ENCODE measurements at regions not wholly inside any gene's neighbourhood (a gene's known extent, or its start where the extent isn't known, plus 50 kb on each side); places are given as distances from the start of the nearest gene placed in this dataset.

DNA sequence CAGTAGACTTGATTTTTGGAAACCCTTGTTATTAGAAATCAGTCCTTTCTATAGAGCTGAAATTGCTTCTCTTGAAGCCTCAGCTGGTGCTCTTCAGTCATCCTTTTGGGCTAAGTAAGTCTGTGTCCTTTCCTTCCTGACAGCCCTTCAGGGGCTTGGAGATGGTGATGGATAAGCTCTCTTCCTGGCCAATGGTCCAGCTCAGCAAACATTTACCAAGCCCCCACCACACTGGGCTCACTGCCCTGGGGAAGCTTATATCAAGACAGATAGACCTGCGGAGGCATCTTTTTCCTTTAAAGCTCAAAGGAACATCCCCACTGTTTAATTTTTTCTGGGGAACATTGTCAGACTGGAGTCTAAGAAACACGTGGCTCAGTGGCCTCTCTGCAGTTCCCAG lies 139.6 kb downstream of the HAPSTR1 start:
- H3K27ac ChIP-seq (ENCODE audit: low read depth, low read length) = no peak overlapping the region
- no peaks in the 10 kb centered on the region for H3F3A ChIP-seq (ENCODE audit: control insufficient read depth, insufficient read depth)
- no peaks in the 10 kb centered on the region for H3K27me3 ChIP-seq (ENCODE audit: control insufficient read depth, low read length)
- H3K9me2 ChIP-seq (replicated peaks; ENCODE audit: control insufficient read depth, low read length) = no peaks in the 10 kb centered on the region
- H3K9me3 ChIP-seq (ENCODE audit: control insufficient read depth, insufficient read depth, low read length) = no peaks in the 10 kb centered on the region
- H3K4me3 ChIP-seq (ENCODE audit: low read length) = no peak overlapping the region
- TF ChIP-seq EZH2phosphoT487 (IDR thresholded peaks at IDR 0.05; ENCODE audit: borderline replicate concordance, low read length) = no peak
- TF ChIP-seq, protein P1, sequence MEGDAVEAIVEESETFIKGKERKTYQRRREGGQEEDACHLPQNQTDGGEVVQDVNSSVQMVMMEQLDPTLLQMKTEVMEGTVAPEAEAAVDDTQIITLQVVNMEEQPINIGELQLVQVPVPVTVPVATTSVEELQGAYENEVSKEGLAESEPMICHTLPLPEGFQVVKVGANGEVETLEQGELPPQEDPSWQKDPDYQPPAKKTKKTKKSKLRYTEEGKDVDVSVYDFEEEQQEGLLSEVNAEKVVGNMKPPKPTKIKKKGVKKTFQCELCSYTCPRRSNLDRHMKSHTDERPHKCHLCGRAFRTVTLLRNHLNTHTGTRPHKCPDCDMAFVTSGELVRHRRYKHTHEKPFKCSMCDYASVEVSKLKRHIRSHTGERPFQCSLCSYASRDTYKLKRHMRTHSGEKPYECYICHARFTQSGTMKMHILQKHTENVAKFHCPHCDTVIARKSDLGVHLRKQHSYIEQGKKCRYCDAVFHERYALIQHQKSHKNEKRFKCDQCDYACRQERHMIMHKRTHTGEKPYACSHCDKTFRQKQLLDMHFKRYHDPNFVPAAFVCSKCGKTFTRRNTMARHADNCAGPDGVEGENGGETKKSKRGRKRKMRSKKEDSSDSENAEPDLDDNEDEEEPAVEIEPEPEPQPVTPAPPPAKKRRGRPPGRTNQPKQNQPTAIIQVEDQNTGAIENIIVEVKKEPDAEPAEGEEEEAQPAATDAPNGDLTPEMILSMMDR (IDR thresholded peaks at IDR 0.05; ENCODE audit: low read depth, low read length, poor library complexity, severe bottlenecking) = no peak
- H3K36me3 ChIP-seq (ENCODE audit: control insufficient read depth, low read length) = no peaks in the 10 kb centered on the region
- H3K4me1 ChIP-seq (ENCODE audit: control insufficient read depth, low read length) = no peaks in the 10 kb centered on the region
- no peak overlapping the region for H3K4me2 ChIP-seq (ENCODE audit: low read length)
- no peaks in the 10 kb centered on the region for H4K20me1 ChIP-seq (ENCODE audit: control insufficient read depth, insufficient read depth, low read depth, low read length)
- no peaks in the 10 kb centered on the region for H3K79me2 ChIP-seq (ENCODE audit: control insufficient read depth, low read length)

GRCh38 chr16:9232102-9232770 lies 140.8 kb downstream of the HAPSTR1 start:
- no peaks in the 10 kb centered on the region for H3K36me3 ChIP-seq (ENCODE audit: control insufficient read depth, low read length)
- H3K9me3 ChIP-seq (ENCODE audit: control insufficient read depth, insufficient read depth, low read length) = no peaks in the 10 kb centered on the region; the same call in 1 of the 2 replicates
- H3K9me2 ChIP-seq (replicated peaks; ENCODE audit: control insufficient read depth, low read length) = no peaks in the 10 kb centered on the region
- no peak overlapping the region for H3K27ac ChIP-seq (ENCODE audit: low read depth, low read length)
- H3K27me3 ChIP-seq (ENCODE audit: control insufficient read depth, low read length) = no peaks in the 10 kb centered on the region
- H3K4me1 ChIP-seq (ENCODE audit: control insufficient read depth, low read length) = no peaks in the 10 kb centered on the region
- no peak overlapping the region for H3K4me3 ChIP-seq (ENCODE audit: low read length)
- no peak overlapping the region for H3K4me2 ChIP-seq (ENCODE audit: low read length)
- H3F3A ChIP-seq (ENCODE audit: control insufficient read depth, insufficient read depth) = no peaks in the 10 kb centered on the region
- no peaks in the 10 kb centered on the region for H3K79me2 ChIP-seq (ENCODE audit: control insufficient read depth, low read length)
- TF ChIP-seq EZH2phosphoT487 (IDR thresholded peaks at IDR 0.05; ENCODE audit: borderline replicate concordance, low read length) = no peak
- TF ChIP-seq, protein P1 (IDR thresholded peaks at IDR 0.05; ENCODE audit: low read depth, low read length, poor library complexity, severe bottlenecking) = no peak
- no peaks in the 10 kb centered on the region for H4K20me1 ChIP-seq (ENCODE audit: control insufficient read depth, insufficient read depth, low read depth, low read length)

- H3K4me1 ChIP-seq (ENCODE audit: control insufficient read depth, low read length) = no peaks in the 10 kb centered on the region
- H3K27me3 ChIP-seq (ENCODE audit: control insufficient read depth, low read length) = no peaks in the 10 kb centered on the region
- H3K9me2 ChIP-seq (replicated peaks; ENCODE audit: control insufficient read depth, low read length) = no peaks in the 10 kb centered on the region
- H3K79me2 ChIP-seq (ENCODE audit: control insufficient read depth, low read length) = no peaks in the 10 kb centered on the region
- no peaks in the 10 kb centered on the region for H3F3A ChIP-seq (ENCODE audit: control insufficient read depth, insufficient read depth)
- H4K20me1 ChIP-seq (ENCODE audit: control insufficient read depth, insufficient read depth, low read depth, low read length) = no peaks in the 10 kb centered on the region
- no peak overlapping the region for H3K4me2 ChIP-seq (ENCODE audit: low read length)
- H3K4me3 ChIP-seq (ENCODE audit: low read length) = no peak overlapping the region
- H3K27ac ChIP-seq (ENCODE audit: low read depth, low read length) = no peak overlapping the region
- TF ChIP-seq EZH2phosphoT487 (IDR thresholded peaks at IDR 0.05; ENCODE audit: borderline replicate concordance, low read length) = no peak
- TF ChIP-seq, protein P1 (IDR thresholded peaks at IDR 0.05; ENCODE audit: low read depth, low read length, poor library complexity, severe bottlenecking) = no peak
- no peaks in the 10 kb centered on the region for H3K36me3 ChIP-seq (ENCODE audit: control insufficient read depth, low read length)
- H3K9me3 ChIP-seq (ENCODE audit: control insufficient read depth, insufficient read depth, low read length) = no peaks in the 10 kb centered on the region; the same call in 1 of the 2 replicates
These were observed 144.4 kb downstream of the HAPSTR1 start for GRCh38 chr16:9235867-9236266.

All from DOHH2 (cell line).